CD4-positive, alpha-beta T cell (primary cell): ENCODE measurements at regions not wholly inside any gene's neighbourhood (a gene's known extent, or its start where the extent isn't known, plus 50 kb on each side); places are given as distances from the start of the nearest gene placed in this dataset.

Source experiments
- ATAC-seq: fragments of 200-7000 bp; cut with Tn5 transposase; one replicate; pipeline ENCODE4 v1.10.0; 2022; ENCODE audit warnings: mild to moderate bottlenecking; ENCODE audit not compliant: poor library complexity
- CTCF ChIA-PET: fragments of 350-600 bp; sonication (Branson Sonifier 250); formaldehyde crosslinking; loops from one replicate; lab custom pipeline; 2021; ENCODE audit warnings: antibody characterized with exemption, inconsistent platforms; lab: Charles Lee
- POLR2A ChIA-PET: fragments of 350-600 bp; sonication (Branson Sonifier 250); formaldehyde crosslinking; loops from one replicate; lab custom pipeline; 2021; ENCODE audit warnings: antibody characterized with exemption, inconsistent platforms; lab: Charles Lee
- DNase-seq, 14 experiments: peaks; one replicate each; pipeline ENCODE4 v3.0.0-alpha.2; 2013 to 2020; ENCODE audit warnings: mixed read lengths in 2 of 14
- H3K27ac ChIP-seq, 2 donors: one replicate each; pipeline versions ENCODE4 v1.5.1 to v1.7.0; 2013; ENCODE audit warnings: low read length in 2 of 2, low read depth in 1 of 2, mild to moderate bottlenecking in 1 of 2
- H3K27me3 ChIP-seq, 2 experiments: 1 replicate in 1 of 2; 2 replicates in 1 of 2; pipeline versions ENCODE4 v1.6.1 to v1.7.0; 2013; ENCODE audit warnings: low read length in 2 of 2, control low read depth in 1 of 2, mild to moderate bottlenecking in 1 of 2, moderate library complexity in 1 of 2; ENCODE audit not compliant: insufficient read depth in 2 of 2, control insufficient read depth in 1 of 2
- H3K36me3 ChIP-seq: one replicate; pipeline ENCODE4 v1.6.1; 2013; ENCODE audit warnings: low read length, control low read depth; ENCODE audit not compliant: insufficient read depth
- H3K4me1 ChIP-seq: one replicate; pipeline ENCODE4 v1.6.1; 2013; ENCODE audit warnings: low read length, control low read depth; ENCODE audit not compliant: insufficient read depth
- H3K4me3 ChIP-seq: one replicate; pipeline ENCODE4 v1.5.1; 2013; ENCODE audit warnings: mild to moderate bottlenecking, low read length, moderate library complexity
- H3K9me3 ChIP-seq, 2 experiments: 1 replicate in 1 of 2; 2 replicates in 1 of 2; pipeline versions ENCODE4 v1.6.1 to v1.7.0; 2013; ENCODE audit warnings: low read length in 2 of 2, mild to moderate bottlenecking in 2 of 2, control low read depth in 1 of 2, moderate library complexity in 1 of 2; ENCODE audit not compliant: control insufficient read depth in 1 of 2, insufficient read depth in 1 of 2
- H3K27ac Mint-ChIP-seq: one replicate; pipeline ENCODE4 v1.8.0; 2020; ENCODE audit warnings: mixed read lengths
- H3K27me3 Mint-ChIP-seq: one replicate; pipeline ENCODE4 v1.8.0; 2021; ENCODE audit warnings: mixed read lengths
- H3K36me3 Mint-ChIP-seq: one replicate; pipeline ENCODE4 v1.8.0; 2021; ENCODE audit warnings: low read depth, mixed read lengths
- H3K4me1 Mint-ChIP-seq: one replicate; pipeline ENCODE4 v1.8.0; 2021; ENCODE audit warnings: low read depth, mixed read lengths
- H3K4me3 Mint-ChIP-seq: one replicate; pipeline ENCODE4 v1.8.0; 2020; ENCODE audit warnings: mild to moderate bottlenecking, mixed read lengths
- H3K9me3 Mint-ChIP-seq: one replicate; pipeline ENCODE4 v1.8.0; 2020; ENCODE audit warnings: mixed read lengths
- intact Hi-C, 2 experiments: fragments of 100-400 bp; cut with DNase I in 1 of 2; cut with micrococcal nuclease in 1 of 2; formaldehyde crosslinking; loops; one replicate each; pipeline versions ENCODE4 v1.15.1 to v1.9.0; 2023 to 2025; cut with DNase I, micrococcal nuclease
- TF ChIP-seq, protein P1 (sequence below): fragments of 200-600 bp; IDR thresholded peaks from one replicate; pipeline ENCODE4 v1.8.0; 2022; ENCODE audit warnings: antibody characterized with exemption, mild to moderate bottlenecking

DNA sequence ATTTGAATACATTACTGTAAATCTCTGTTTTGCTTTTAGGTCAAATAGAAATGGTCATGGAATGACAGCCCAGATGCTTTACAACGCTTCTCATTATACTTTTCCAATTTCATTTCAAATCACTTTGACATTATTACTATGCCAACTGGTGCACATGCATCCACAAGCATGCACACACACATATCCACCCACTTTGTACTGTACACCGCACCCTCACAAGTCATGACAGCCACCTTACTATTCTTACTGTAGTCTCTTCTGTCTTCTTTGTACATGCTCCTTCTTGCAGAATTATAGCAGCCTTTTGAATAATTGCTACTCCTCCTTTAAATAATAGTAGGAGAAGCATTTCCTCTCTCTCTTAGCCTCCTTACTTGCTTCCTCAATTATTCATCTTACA, 1361.4 kb downstream of the ROBO1 start:
- no peak for DNase-seq
- no peaks in the 10 kb centered on the region for H3K36me3 ChIP-seq
- Mint-ChIP-seq H3K27me3 (no peaks in the 10 kb centered on the region), H3K36me3 (no peaks in the 10 kb centered on the region), H3K9me3 (peaks cover 3% of the 10 kb centered on the region), H3K4me3 (no peak overlapping the region), H3K27ac (no peak overlapping the region), H3K4me1 (no peaks in the 10 kb centered on the region)
- peaks cover 0 to 6% of the 10 kb centered on the region in 2 experiments for H3K9me3 ChIP-seq
- ATAC-seq: no peak
- H3K4me1 ChIP-seq: no peaks in the 10 kb centered on the region
- H3K4me3 ChIP-seq: no peak overlapping the region
- ChIA-PET POLR2A (no interaction called here), CTCF (no interaction called here)
- no peak overlapping the region for H3K27ac ChIP-seq
- TF ChIP-seq, protein P1, sequence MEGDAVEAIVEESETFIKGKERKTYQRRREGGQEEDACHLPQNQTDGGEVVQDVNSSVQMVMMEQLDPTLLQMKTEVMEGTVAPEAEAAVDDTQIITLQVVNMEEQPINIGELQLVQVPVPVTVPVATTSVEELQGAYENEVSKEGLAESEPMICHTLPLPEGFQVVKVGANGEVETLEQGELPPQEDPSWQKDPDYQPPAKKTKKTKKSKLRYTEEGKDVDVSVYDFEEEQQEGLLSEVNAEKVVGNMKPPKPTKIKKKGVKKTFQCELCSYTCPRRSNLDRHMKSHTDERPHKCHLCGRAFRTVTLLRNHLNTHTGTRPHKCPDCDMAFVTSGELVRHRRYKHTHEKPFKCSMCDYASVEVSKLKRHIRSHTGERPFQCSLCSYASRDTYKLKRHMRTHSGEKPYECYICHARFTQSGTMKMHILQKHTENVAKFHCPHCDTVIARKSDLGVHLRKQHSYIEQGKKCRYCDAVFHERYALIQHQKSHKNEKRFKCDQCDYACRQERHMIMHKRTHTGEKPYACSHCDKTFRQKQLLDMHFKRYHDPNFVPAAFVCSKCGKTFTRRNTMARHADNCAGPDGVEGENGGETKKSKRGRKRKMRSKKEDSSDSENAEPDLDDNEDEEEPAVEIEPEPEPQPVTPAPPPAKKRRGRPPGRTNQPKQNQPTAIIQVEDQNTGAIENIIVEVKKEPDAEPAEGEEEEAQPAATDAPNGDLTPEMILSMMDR: no peak
- intact Hi-C loops: no loop called here
- H3K27me3 ChIP-seq: no peaks in the 10 kb centered on the region

DNA sequence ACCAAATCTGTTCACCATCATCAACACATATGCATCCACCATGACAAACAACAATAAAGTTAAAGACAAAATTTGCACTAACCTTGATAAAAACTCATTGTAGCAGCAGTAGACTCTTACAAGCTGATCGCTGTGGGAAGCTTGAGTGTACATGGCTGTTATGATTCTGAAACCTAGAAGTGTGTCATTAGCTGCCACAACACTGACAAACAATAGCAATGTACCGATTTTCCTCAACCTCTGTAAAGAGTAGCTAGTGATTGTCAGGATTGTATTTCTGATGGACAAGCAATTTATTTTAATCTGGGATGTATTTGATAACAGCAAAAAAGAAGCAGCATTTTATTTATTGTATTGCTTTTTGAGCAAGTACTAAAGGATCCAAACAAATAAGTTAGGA, 1357.7 kb downstream of the ROBO1 start:
- ATAC-seq (no peak), DNase-seq (no peak)
- H3K27ac Mint-ChIP-seq: no peak overlapping the region
- H3K27me3 ChIP-seq: no peaks in the 10 kb centered on the region
- no peaks in the 10 kb centered on the region for H3K27me3 Mint-ChIP-seq
- no peak overlapping the region for H3K27ac ChIP-seq
- no peaks in the 10 kb centered on the region for H3K36me3 Mint-ChIP-seq
- peaks cover 3% of the 10 kb centered on the region for H3K9me3 Mint-ChIP-seq
- intact Hi-C loops: no loop called here
- H3K4me1 ChIP-seq: no peaks in the 10 kb centered on the region
- no peaks in the 10 kb centered on the region for H3K4me1 Mint-ChIP-seq
- H3K4me3 ChIP-seq: no peak overlapping the region
- no peak overlapping the region for H3K4me3 Mint-ChIP-seq
- H3K36me3 ChIP-seq: no peaks in the 10 kb centered on the region
- POLR2A ChIA-PET: no interaction called here
- TF ChIP-seq, protein P1: no peak
- CTCF ChIA-PET: no interaction called here
- H3K9me3 ChIP-seq: no peaks in the 10 kb centered on the region

DNA sequence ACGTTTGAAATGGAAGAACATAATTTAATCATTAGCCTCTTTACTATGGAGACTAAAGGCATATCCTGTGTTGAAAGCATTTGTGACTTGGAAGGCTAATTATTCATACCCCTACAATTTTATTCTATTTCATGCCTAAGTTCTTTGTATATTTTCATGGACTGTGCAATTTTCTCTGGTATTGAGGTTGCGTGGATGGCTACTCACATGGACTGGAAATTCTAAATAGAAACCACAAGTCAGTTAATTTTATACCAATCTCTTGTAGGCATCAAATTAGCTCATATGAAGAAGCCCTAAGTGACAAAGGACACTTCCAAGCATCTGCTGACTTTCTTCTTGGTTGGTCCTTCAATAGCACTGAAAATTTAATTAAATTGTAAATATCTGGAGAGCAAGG, 1353.5 kb downstream of the ROBO1 start:
- TF ChIP-seq, protein P1: no peak
- POLR2A ChIA-PET: no interaction called here
- intact Hi-C loops: no loop called here
- no peaks in the 10 kb centered on the region for H3K4me1 Mint-ChIP-seq
- no peak overlapping the region for H3K27ac Mint-ChIP-seq
- Histone ChIP-seq H3K36me3 (no peaks in the 10 kb centered on the region), H3K27me3 (no peaks in the 10 kb centered on the region), H3K9me3 (no peaks in the 10 kb centered on the region), H3K4me1 (no peaks in the 10 kb centered on the region), H3K27ac (no peak overlapping the region), H3K4me3 (no peak overlapping the region)
- H3K36me3 Mint-ChIP-seq: no peaks in the 10 kb centered on the region
- CTCF ChIA-PET: no interaction called here
- H3K9me3 Mint-ChIP-seq: peaks cover 5% of the 10 kb centered on the region
- H3K27me3 Mint-ChIP-seq: no peaks in the 10 kb centered on the region
- ATAC-seq: no peak
- H3K4me3 Mint-ChIP-seq: no peak overlapping the region
- DNase-seq: no peak
